ENCODE measurements at regions not wholly inside any gene's neighbourhood (a gene's known extent, or its start where the extent isn't known, plus 50 kb on each side); places are given as distances from the start of the nearest gene placed in this dataset.

- Histone ChIP-seq H3K4me2 (ENCODE audit: control insufficient read depth, insufficient read depth) (no peak overlapping the region), H3K9me3 (replicated peaks; ENCODE audit: control insufficient read depth, insufficient read depth, low read length) (peaks cover 6% of the 10 kb centered on the region; the same call in 2 of the 3 replicates), H3K9ac (ENCODE audit: control insufficient read depth, insufficient read depth, low read length) (no peak overlapping the region), H2AFZ (ENCODE audit: control insufficient read depth, low read depth, low read length) (no peak overlapping the region), H3K4me1 (ENCODE audit: control insufficient read depth, insufficient read depth, low read length) (no peaks in the 10 kb centered on the region), H3K27ac (ENCODE audit: control insufficient read depth, insufficient read depth) (no peak overlapping the region), H3K36me3 (ENCODE audit: control insufficient read depth in 2 of 2, insufficient read depth in 2 of 2, low read length in 1 of 2) (no peaks in the 10 kb centered on the region), H3K4me3 (no peak overlapping the region), H3K79me2 (ENCODE audit: control insufficient read depth, insufficient read depth, low read length) (no peaks in the 10 kb centered on the region), H3K27me3 (replicated peaks in 1 of 2; ENCODE audit: control insufficient read depth in 2 of 2, insufficient read depth in 2 of 2, low read length in 1 of 2) (no peaks in the 10 kb centered on the region), H4K20me1 (ENCODE audit: control insufficient read depth, insufficient read depth) (no peaks in the 10 kb centered on the region)
- intact Hi-C loops (cut with micrococcal nuclease; ENCODE audit: unreplicated experiment): no loop called here
- ChIA-PET SMC1A (ENCODE audit: uncharacterized antibody, unreplicated experiment) (no interaction called here), POLR2A (no interaction called here), CTCF (no interaction called here), RAD21 (ENCODE audit: unreplicated experiment) (no interaction called here)
- no TSS peak for BruUV-seq (replicated peaks)
- FAIRE-seq (no peak), ATAC-seq (no peak), DNase-seq (ENCODE audit: low read depth, low spot score) (no peak)
- in situ Hi-C loops (cut with MboI): no loop called here
- WGBS (ENCODE audit: insufficient coverage, insufficient replicate concordance, low lambda C conversion rate, missing lambda C conversion rate): 7% methylated on average over 1 of the region's 1 CpG
- TF ChIP-seq NBN (IDR thresholded peaks at IDR 0.05): no peak
- no peak for TF ChIP-seq BMI1 (IDR thresholded peaks at IDR 0.05; ENCODE audit: borderline replicate concordance)
- no peak for TF ChIP-seq TARDBP (IDR thresholded peaks at IDR 0.05; ENCODE audit: borderline replicate concordance)
- TF ChIP-seq ZBTB33 (IDR thresholded peaks at IDR 0.05): no peak
- TF ChIP-seq CREM (IDR thresholded peaks at IDR 0.05; ENCODE audit: low read depth): no peak
- no peak for TF ChIP-seq TCF12 (IDR thresholded peaks at IDR 0.05; ENCODE audit: low read depth, low read length)
- TF ChIP-seq POU2F2 (IDR thresholded peaks at IDR 0.05; ENCODE audit: borderline replicate concordance, low read depth, low read length): no peak
- no peak for TF ChIP-seq CHD1 (IDR thresholded peaks at IDR 0.05; ENCODE audit: low read depth, low read length)
- TF ChIP-seq SIX5 (IDR thresholded peaks at IDR 0.05; ENCODE audit: low read depth, low read length, severe bottlenecking): no peak
- no peak for TF ChIP-seq PRDM15 (CRISPR knock-in tag; IDR thresholded peaks at IDR 0.05)
- no peak for TF ChIP-seq HSF1 (IDR thresholded peaks at IDR 0.05; ENCODE audit: low read depth, low read length)
- no peak for TF ChIP-seq CEBPB (IDR thresholded peaks at IDR 0.05; ENCODE audit: borderline replicate concordance in 1 of 2, low read depth in 2 of 2, low read length in 2 of 2)
- no peak for TF ChIP-seq SMAD5 (IDR thresholded peaks at IDR 0.05; ENCODE audit: low read depth)
- TF ChIP-seq RUNX3 (IDR thresholded peaks at IDR 0.05; ENCODE audit: low read length): no peak
- TF ChIP-seq BCL11A (IDR thresholded peaks at IDR 0.05; ENCODE audit: low read depth, low read length): no peak
- TF ChIP-seq ELK1 (IDR thresholded peaks at IDR 0.05; ENCODE audit: low read depth, low read length): no peak
- TF ChIP-seq PAX5 (IDR thresholded peaks at IDR 0.05; ENCODE audit: borderline replicate concordance, low read depth, low read length): no peak
Observed at GRCh38 chr5:75951158-75951557, 132.0 kb upstream of the SV2C start.
